GM23248 (cell line): ENCODE measurements at regions not wholly inside any gene's neighbourhood (a gene's known extent, or its start where the extent isn't known, plus 50 kb on each side); places are given as distances from the start of the nearest gene placed in this dataset.

Source experiments
- EZH2 ChIP-seq: fragments of 200-600 bp; sonication (generic); IDR thresholded peaks from 2 replicates; pipeline ENCODE4 v1.6.1; 2018; ENCODE audit warnings: antibody characterized with exemption, mild to moderate bottlenecking; ENCODE audit not compliant: insufficient read depth, poor library complexity, severe bottlenecking
- EZH2phosphoT487 ChIP-seq: fragments of 200-600 bp; sonication (generic); IDR thresholded peaks from 2 replicates; pipeline ENCODE4 v1.6.1; 2018; ENCODE audit warnings: antibody characterized with exemption, moderate library complexity, mild to moderate bottlenecking, low read depth; ENCODE audit not compliant: insufficient read depth

DNA sequence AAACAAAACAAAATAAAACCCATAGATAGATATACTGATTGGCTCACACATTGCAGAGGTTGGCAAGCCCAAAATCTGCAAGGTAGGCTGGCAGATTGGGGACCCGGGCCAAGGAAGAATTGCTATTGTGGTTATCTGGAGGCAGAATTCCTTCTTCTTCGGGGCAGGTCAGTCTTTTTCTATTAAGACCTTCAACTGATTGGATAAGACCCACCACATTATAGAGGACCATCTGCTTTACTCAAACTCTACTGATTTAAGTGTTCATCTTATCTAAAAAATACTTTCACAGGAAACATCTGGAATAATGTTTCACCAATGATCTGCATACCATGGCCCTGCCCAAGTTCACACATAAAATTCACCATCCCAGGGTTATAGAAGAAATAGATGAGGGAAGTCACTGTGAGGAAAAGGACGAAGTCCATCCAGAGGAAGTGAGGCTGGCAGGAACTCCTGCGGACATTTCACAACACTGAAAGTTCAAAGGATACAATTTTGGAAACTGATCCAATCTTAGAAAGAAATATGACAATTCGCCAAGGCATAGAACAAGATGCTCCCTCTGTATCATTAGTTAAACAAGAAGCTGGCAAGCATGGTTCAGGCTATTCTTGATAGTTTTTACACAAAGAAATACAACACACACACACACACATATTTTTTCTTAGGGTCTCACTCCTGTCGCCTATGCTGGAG lies 127.6 kb upstream of the MED13L start:
- TF ChIP-seq EZH2, result no peak
- no peak for TF ChIP-seq EZH2phosphoT487
